ENCODE measurements at regions not wholly inside any gene's neighbourhood (a gene's known extent, or its start where the extent isn't known, plus 50 kb on each side); places are given as distances from the start of the nearest gene placed in this dataset.

GRCh38 chr5:4044881-4045280 is 449.2 kb downstream of the IRX1 start:
- TF ChIP-seq EP300 (IDR thresholded peaks at IDR 0.05) (no peak), POLR2A (IDR thresholded peaks at IDR 0.05) (no peak), CTCF (IDR thresholded peaks at IDR 0.05) (no peak)
- no peaks in the 10 kb centered on the region for H3K9me3 ChIP-seq
- no peaks in the 10 kb centered on the region for H3K36me3 ChIP-seq
- H3K27me3 ChIP-seq: no peaks in the 10 kb centered on the region
- no peak for DNase-seq
- no peak overlapping the region for H3K27ac ChIP-seq
- intact Hi-C loops (cut with DNase I): no loop called here
- no peaks in the 10 kb centered on the region for H3K4me1 ChIP-seq (ENCODE audit: insufficient read depth)
- 88 to 98% (median 94%) methylated on average over 2 of the region's 2 CpGs for WGBS, 3 donors
- H3K4me3 ChIP-seq: no peak overlapping the region

- Histone ChIP-seq H3K27ac (no peak overlapping the region), H3K36me3 (no peaks in the 10 kb centered on the region), H3K4me3 (no peak overlapping the region), H3K27me3 (no peaks in the 10 kb centered on the region), H3K4me1 (ENCODE audit: insufficient read depth) (no peaks in the 10 kb centered on the region), H3K9me3 (no peaks in the 10 kb centered on the region)
- intact Hi-C loops (cut with DNase I): no loop called here
- TF ChIP-seq EP300 (IDR thresholded peaks at IDR 0.05) (no peak), POLR2A (IDR thresholded peaks at IDR 0.05) (no peak), CTCF (IDR thresholded peaks at IDR 0.05) (no peak)
- 67 to 89% (median 70%) methylated on average over 4 of the region's 4 CpGs for WGBS, 3 donors
- DNase-seq: no peak
Observed at GRCh38 chr5:4048398-4048797, 452.8 kb downstream of the IRX1 start.

- no peaks in the 10 kb centered on the region for H3K4me1 ChIP-seq (ENCODE audit: insufficient read depth)
- no peaks in the 10 kb centered on the region for H3K27me3 ChIP-seq
- no peaks in the 10 kb centered on the region for H3K36me3 ChIP-seq
- H3K27ac ChIP-seq: no peak overlapping the region
- 76 to 82% (median 78%) methylated on average over 6 of the region's 6 CpGs for WGBS, 3 donors
- no peak for DNase-seq
- no peak for TF ChIP-seq POLR2A (IDR thresholded peaks at IDR 0.05)
- TF ChIP-seq CTCF (IDR thresholded peaks at IDR 0.05): no peak
- TF ChIP-seq EP300 (IDR thresholded peaks at IDR 0.05): no peak
- H3K4me3 ChIP-seq: no peak overlapping the region
- H3K9me3 ChIP-seq: no peaks in the 10 kb centered on the region
- intact Hi-C loops (cut with DNase I): no loop called here
Observed at GRCh38 chr5:4050203-4050602, 454.6 kb downstream of the IRX1 start.

GRCh38 chr5:4053136-4053535 is 457.5 kb downstream of the IRX1 start:
- DNase-seq: no peak
- no peak overlapping the region for H3K4me3 ChIP-seq
- H3K4me1 ChIP-seq (ENCODE audit: insufficient read depth): no peaks in the 10 kb centered on the region
- H3K27me3 ChIP-seq: no peaks in the 10 kb centered on the region
- no peak for TF ChIP-seq EP300 (IDR thresholded peaks at IDR 0.05)
- TF ChIP-seq POLR2A (IDR thresholded peaks at IDR 0.05): no peak
- no peak for TF ChIP-seq CTCF (IDR thresholded peaks at IDR 0.05)
- H3K27ac ChIP-seq: no peak overlapping the region
- no peaks in the 10 kb centered on the region for H3K9me3 ChIP-seq
- H3K36me3 ChIP-seq: no peaks in the 10 kb centered on the region
- intact Hi-C loops (cut with DNase I): no loop called here
- WGBS, 3 donors: 77 to 83% (median 80%) methylated on average over 4 of the region's 4 CpGs

GRCh38 chr5:4054092-4054491 is 458.5 kb downstream of the IRX1 start:
- WGBS, 3 donors: 30 to 46% (median 35%) methylated on average over 1 of the region's 1 CpG
- no peaks in the 10 kb centered on the region for H3K4me1 ChIP-seq (ENCODE audit: insufficient read depth)
- intact Hi-C loops (cut with DNase I): no loop called here
- no peak overlapping the region for H3K27ac ChIP-seq
- no peak overlapping the region for H3K4me3 ChIP-seq
- no peaks in the 10 kb centered on the region for H3K36me3 ChIP-seq
- TF ChIP-seq POLR2A (IDR thresholded peaks at IDR 0.05) (no peak), EP300 (IDR thresholded peaks at IDR 0.05) (no peak), CTCF (IDR thresholded peaks at IDR 0.05) (no peak)
- no peak for DNase-seq
- no peaks in the 10 kb centered on the region for H3K9me3 ChIP-seq
- H3K27me3 ChIP-seq: no peaks in the 10 kb centered on the region

Measured in ovary (tissue), 7 donors.